ENCODE measurements at regions not wholly inside any gene's neighbourhood (a gene's known extent, or its start where the extent isn't known, plus 50 kb on each side); places are given as distances from the start of the nearest gene placed in this dataset.
"Not testable (repeated sequence)": the region's sequence is repeated elsewhere in the genome, so short reads cannot be mapped to it uniquely, and the experiment has no call there.

DNA sequence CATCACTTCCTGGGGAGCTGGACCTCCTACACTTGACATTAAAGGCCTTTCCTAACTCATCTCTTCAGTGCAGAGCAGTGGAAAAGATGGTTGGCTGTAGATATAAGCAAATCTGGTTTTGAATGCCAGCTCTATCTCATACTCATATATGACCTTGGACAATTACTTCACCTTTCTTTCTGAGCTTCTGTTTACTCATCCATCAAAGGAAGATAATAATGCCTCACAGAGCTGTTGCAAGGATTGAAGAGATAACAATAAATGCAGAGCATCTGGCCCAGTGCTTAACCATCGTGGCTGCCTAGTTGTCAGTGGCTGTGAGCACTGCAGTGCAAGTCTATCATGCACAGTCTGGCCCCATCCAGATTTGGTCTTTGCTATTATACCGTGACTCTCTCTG, 148.1 kb upstream of the EOLA2 start:
- no peak for DNase-seq (ENCODE audit: low spot score)
- Mint-ChIP-seq H3K4me1 (ENCODE audit: low read depth) (peaks cover 32% of the 10 kb centered on the region), H3K4me3 (ENCODE audit: unreplicated experiment) (no peak overlapping the region), H3K27ac (ENCODE audit: unreplicated experiment) (peak overlapping the region; percentile 65), H3K27me3 (ENCODE audit: low read depth) (no peaks in the 10 kb centered on the region), H3K9me3 (ENCODE audit: low read depth) (peaks cover 10% of the 10 kb centered on the region), H3K36me3 (ENCODE audit: low read depth) (no peaks in the 10 kb centered on the region)
- TF ChIP-seq CTCF (IDR thresholded peaks at IDR 0.05), result no peak

- no peak overlapping the region for H3K4me3 Mint-ChIP-seq (ENCODE audit: unreplicated experiment)
- peak; percentile 6 for TF ChIP-seq CTCF (IDR thresholded peaks at IDR 0.05)
- H3K9me3 Mint-ChIP-seq (ENCODE audit: low read depth), result peaks cover 8% of the 10 kb centered on the region
- peaks cover 32% of the 10 kb centered on the region for H3K4me1 Mint-ChIP-seq (ENCODE audit: low read depth)
- no peak overlapping the region for H3K27ac Mint-ChIP-seq (ENCODE audit: unreplicated experiment)
- no peaks in the 10 kb centered on the region for H3K36me3 Mint-ChIP-seq (ENCODE audit: low read depth)
- no peaks in the 10 kb centered on the region for H3K27me3 Mint-ChIP-seq (ENCODE audit: low read depth)
- no peak for DNase-seq (ENCODE audit: low spot score)
These were observed 149.3 kb upstream of the EOLA2 start for GRCh38 chrX:150087612-150088011.

- Mint-ChIP-seq H3K4me3 (ENCODE audit: unreplicated experiment) (no peak overlapping the region), H3K27ac (ENCODE audit: unreplicated experiment) (no peak overlapping the region), H3K27me3 (ENCODE audit: low read depth) (no peaks in the 10 kb centered on the region), H3K36me3 (ENCODE audit: low read depth) (no peaks in the 10 kb centered on the region), H3K9me3 (ENCODE audit: low read depth) (peaks cover 8% of the 10 kb centered on the region), H3K4me1 (ENCODE audit: low read depth) (peaks cover 32% of the 10 kb centered on the region)
- TF ChIP-seq CTCF (IDR thresholded peaks at IDR 0.05), result no peak
- DNase-seq (ENCODE audit: low spot score), result no peak
These were observed 149.8 kb upstream of the EOLA2 start for GRCh38 chrX:150088042-150088441.

GRCh38 chrX:150088766-150089518, 150.7 kb upstream of the EOLA2 start:
- Mint-ChIP-seq H3K4me3 (ENCODE audit: unreplicated experiment) (no peak overlapping the region), H3K4me1 (ENCODE audit: low read depth) (peaks cover 31% of the 10 kb centered on the region), H3K27me3 (ENCODE audit: low read depth) (no peaks in the 10 kb centered on the region), H3K9me3 (ENCODE audit: low read depth) (peaks cover 8% of the 10 kb centered on the region), H3K27ac (ENCODE audit: unreplicated experiment) (peak overlapping the region; percentile 36), H3K36me3 (ENCODE audit: low read depth) (no peaks in the 10 kb centered on the region)
- TF ChIP-seq CTCF (IDR thresholded peaks at IDR 0.05), result no peak
- no peak for DNase-seq (ENCODE audit: low spot score)

GRCh38 chrX:150091300-150091699, 153.0 kb upstream of the EOLA2 start:
- H3K27me3 Mint-ChIP-seq (ENCODE audit: low read depth); H3K9me3 Mint-ChIP-seq (ENCODE audit: low read depth); DNase-seq (ENCODE audit: low spot score); H3K27ac Mint-ChIP-seq (ENCODE audit: unreplicated experiment); H3K4me3 Mint-ChIP-seq (ENCODE audit: unreplicated experiment); H3K36me3 Mint-ChIP-seq (ENCODE audit: low read depth): not testable (repeated sequence)
- peaks cover 28% of the 10 kb centered on the region for H3K4me1 Mint-ChIP-seq (ENCODE audit: low read depth)

DNA sequence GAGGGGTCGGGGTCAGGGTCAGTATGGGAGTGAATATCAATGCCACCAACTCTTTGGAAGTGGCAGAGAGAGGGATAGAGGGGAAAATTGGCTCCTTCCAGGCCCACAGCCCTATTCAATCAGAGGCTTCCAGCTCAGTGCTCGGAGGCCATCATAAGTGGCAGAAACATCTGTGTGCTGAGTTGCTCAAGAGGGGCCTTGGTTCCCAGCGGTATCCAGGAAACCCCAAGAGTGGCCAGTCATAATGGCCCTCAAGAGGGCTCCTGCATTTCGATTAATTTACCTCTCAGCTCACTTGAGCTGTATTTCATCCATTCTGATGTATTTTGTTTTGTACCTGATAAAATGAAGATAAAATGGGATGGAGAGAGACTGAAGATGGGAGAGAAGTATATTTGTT, 154.3 kb upstream of the EOLA2 start:
- peaks cover 23% of the 10 kb centered on the region for H3K4me1 Mint-ChIP-seq (ENCODE audit: low read depth)
- no peak overlapping the region for H3K27ac Mint-ChIP-seq (ENCODE audit: unreplicated experiment)
- no peak for TF ChIP-seq CTCF (IDR thresholded peaks at IDR 0.05)
- no peak overlapping the region for H3K4me3 Mint-ChIP-seq (ENCODE audit: unreplicated experiment)
- H3K27me3 Mint-ChIP-seq (ENCODE audit: low read depth), result no peaks in the 10 kb centered on the region
- DNase-seq (ENCODE audit: low spot score), result no peak
- H3K36me3 Mint-ChIP-seq (ENCODE audit: low read depth), result no peaks in the 10 kb centered on the region
- peaks cover 14% of the 10 kb centered on the region for H3K9me3 Mint-ChIP-seq (ENCODE audit: low read depth)
